ENCODE measurements at regions not wholly inside any gene's neighbourhood (a gene's known extent, or its start where the extent isn't known, plus 50 kb on each side); places are given as distances from the start of the nearest gene placed in this dataset.

DNA sequence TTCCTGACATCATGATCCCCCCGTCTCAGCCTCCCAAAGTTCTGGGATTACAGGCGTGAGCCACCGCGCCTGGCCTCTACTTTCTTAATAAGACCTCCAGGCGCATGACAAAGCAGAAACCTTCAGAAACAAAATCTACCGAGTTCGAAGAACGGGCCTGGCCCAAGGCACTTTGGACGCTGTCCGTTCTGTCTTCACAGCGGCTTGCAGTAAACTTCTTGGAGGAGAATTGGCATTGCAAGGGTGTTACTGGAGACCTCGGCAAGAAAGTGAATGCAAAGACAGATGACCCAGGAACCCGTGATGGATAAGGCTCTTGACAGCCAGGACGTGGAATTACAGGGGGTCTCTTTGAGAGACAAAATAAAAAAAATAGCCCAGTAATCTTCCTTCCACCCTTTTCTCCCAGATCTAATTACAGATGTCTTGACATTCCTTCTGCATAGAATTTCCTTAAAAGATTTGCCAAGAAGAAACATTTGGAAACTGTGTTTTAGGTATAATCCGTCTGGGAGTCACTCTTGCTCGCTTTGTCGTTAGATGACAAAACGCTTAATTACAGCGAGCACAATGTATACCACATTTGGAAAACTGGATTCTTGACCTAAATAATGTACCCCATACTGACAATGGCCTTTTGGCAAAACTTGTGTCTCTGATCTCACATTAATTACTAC lies 83.2 kb upstream of the TBX3 start:
- no peak for TF ChIP-seq POLR2AphosphoS5 (IDR thresholded peaks at IDR 0.05; ENCODE audit: insufficient read depth, low read depth, low read length)
- no peak for TF ChIP-seq GATA2 (IDR thresholded peaks at IDR 0.05; ENCODE audit: insufficient read depth, insufficient read length, low read depth, low read length)
- TF ChIP-seq POLR2A (IDR thresholded peaks at IDR 0.05; ENCODE audit: low read depth, low read length) = no peak
- TF ChIP-seq, protein P1, sequence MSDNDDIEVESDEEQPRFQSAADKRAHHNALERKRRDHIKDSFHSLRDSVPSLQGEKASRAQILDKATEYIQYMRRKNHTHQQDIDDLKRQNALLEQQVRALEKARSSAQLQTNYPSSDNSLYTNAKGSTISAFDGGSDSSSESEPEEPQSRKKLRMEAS (IDR thresholded peaks at IDR 0.05; ENCODE audit: insufficient read depth, insufficient read length) = no peak
- TF ChIP-seq CTCF (IDR thresholded peaks at IDR 0.05; ENCODE audit: extremely low read depth in 1 of 2, insufficient read depth in 1 of 2, low read depth in 1 of 2, low read length in 2 of 2) = no peak
- Histone ChIP-seq H3K9me3 (replicated peaks; ENCODE audit: control insufficient read depth, insufficient read depth, low read length) (peaks cover 4% of the 10 kb centered on the region), H3K36me3 (ENCODE audit: control insufficient read depth in 2 of 2, extremely low read depth in 1 of 2, insufficient read depth in 2 of 2, low read length in 2 of 2) (no peaks in the 10 kb centered on the region), H3K4me3 (replicated peaks in 1 of 3; ENCODE audit: insufficient read depth in 1 of 3, low read depth in 1 of 3, low read length in 3 of 3) (no peak overlapping the region), H3K9me1 (replicated peaks; ENCODE audit: control insufficient read depth, extremely low read depth, insufficient read depth, low read length) (no peaks in the 10 kb centered on the region), H3K4me1 (ENCODE audit: control insufficient read depth, extremely low read depth, insufficient read depth, low read length) (no peaks in the 10 kb centered on the region), H3K9ac (replicated peaks; ENCODE audit: extremely low read depth, insufficient read depth, low read length) (no peak overlapping the region), H4K20me1 (replicated peaks; ENCODE audit: control insufficient read depth, extremely low read depth, insufficient read depth, low read length) (no peaks in the 10 kb centered on the region), H3K4me2 (ENCODE audit: insufficient read depth, low read length) (no peak overlapping the region), H3K79me2 (ENCODE audit: control insufficient read depth, insufficient read depth, low read length) (no peaks in the 10 kb centered on the region), H3K27ac (ENCODE audit: insufficient read depth, low read depth, low read length) (no peak overlapping the region), H2AFZ (ENCODE audit: low read depth, low read length) (no peak overlapping the region), H3K27me3 (ENCODE audit: control insufficient read depth in 2 of 2, insufficient read depth in 2 of 2, low read length in 2 of 2) (no peaks in the 10 kb centered on the region)
- ChIA-PET CTCF (no interaction called here), POLR2A (no interaction called here)
- no peak for FAIRE-seq
- intact Hi-C loops (cut with micrococcal nuclease) (no loop called here), dilution Hi-C loops (cut with MboI; ENCODE audit: extremely low pct_ligation_motif_present, low sequenced_read_pairs) (no loop called here)
- DNase-seq (ENCODE audit: low read depth, low spot score) = no peak
- no TSS peak for BruUV-seq (replicated peaks)

All from endothelial cell of umbilical vein (primary cell).